A673 (cell line): ENCODE measurements at regions not wholly inside any gene's neighbourhood (a gene's known extent, or its start where the extent isn't known, plus 50 kb on each side); places are given as distances from the start of the nearest gene placed in this dataset.

Experiments
- BruUV-seq: library from RNA; stranded (reverse); fragments of 400-500 nt; replicated peaks from 2 replicates; lab custom pipeline; 2021; lab: Mats Ljungman, UMichigan
- CTCF ChIA-PET: fragments of 300-600 bp; sonication (Branson Sonifier 250); formaldehyde crosslinking; loops from one replicate; lab custom pipeline; 2022; ENCODE audit warnings: antibody characterized with exemption; lab: Charles Lee
- POLR2A ChIA-PET: fragments of 300-600 bp; sonication (Branson Sonifier 250); formaldehyde crosslinking; loops from one replicate; lab custom pipeline; 2022; ENCODE audit warnings: antibody characterized with exemption; ENCODE audit not compliant: low non-redundant PET; lab: Charles Lee
- DNase-seq: peaks from one replicate; pipeline ENCODE4 v3.0.0-alpha.2; 2015; ENCODE audit warnings: low spot score
- H3K27ac ChIP-seq: fragments of 200-600 bp; sonication (generic); 2 replicates; pipeline ENCODE4 v1.5.1; 2016; ENCODE audit warnings: mixed run types, low read depth, mild to moderate bottlenecking, mixed read lengths, antibody characterized with exemption, low read length; ENCODE audit not compliant: poor library complexity, severe bottlenecking
- H3K27me3 ChIP-seq: fragments of 200-600 bp; sonication (generic); replicated peaks from 2 replicates; pipeline ENCODE4 v1.6.1; 2017; ENCODE audit warnings: mixed run types, low read depth, mild to moderate bottlenecking, mixed read lengths, antibody characterized with exemption, low read length; ENCODE audit not compliant: insufficient read depth, poor library complexity
- H3K36me3 ChIP-seq: fragments of 200-600 bp; sonication (generic); 2 replicates; pipeline ENCODE4 v1.6.1; 2016; ENCODE audit warnings: mixed run types, mild to moderate bottlenecking, mixed read lengths, antibody characterized with exemption, low read length; ENCODE audit not compliant: insufficient read depth, poor library complexity, severe bottlenecking
- H3K4me1 ChIP-seq: fragments of 200-600 bp; sonication (generic); 2 replicates; pipeline ENCODE4 v1.6.1; 2017; ENCODE audit warnings: mixed run types, mild to moderate bottlenecking, mixed read lengths, antibody characterized with exemption, low read length; ENCODE audit not compliant: insufficient read depth, poor library complexity, severe bottlenecking
- H3K4me3 ChIP-seq: fragments of 200-600 bp; sonication (generic); 2 replicates; pipeline ENCODE4 v1.5.1; 2016; ENCODE audit warnings: low read depth, mixed run types, mild to moderate bottlenecking, mixed read lengths, low read length; ENCODE audit not compliant: poor library complexity, severe bottlenecking
- H3K9me3 ChIP-seq: fragments of 200-600 bp; sonication (generic); 2 replicates; pipeline ENCODE4 v1.6.1; 2016; ENCODE audit warnings: mixed run types, low read depth, mild to moderate bottlenecking, mixed read lengths, antibody characterized with exemption, low read length; ENCODE audit not compliant: poor library complexity, severe bottlenecking
- EZH2 ChIP-seq: fragments of 200-600 bp; sonication (generic); IDR thresholded peaks from 2 replicates; pipeline ENCODE4 v1.6.1; 2017; ENCODE audit warnings: borderline replicate concordance, low read depth, mild to moderate bottlenecking, mixed read lengths, antibody characterized with exemption, low read length; ENCODE audit not compliant: poor library complexity, severe bottlenecking
- intact Hi-C: fragments of 100-400 bp; cut with micrococcal nuclease; formaldehyde crosslinking; loops from one replicate; pipeline ENCODE4 v1.10.0; 2022; ENCODE audit not compliant: unreplicated experiment
- TF ChIP-seq, protein P1 (sequence below): fragments of 300-800, 200-600 bp; sonication (generic); conservative IDR thresholded peaks from 2 replicates; pipeline ENCODE4 v1.5.1; 2017; ENCODE audit warnings: low read depth, mild to moderate bottlenecking, antibody characterized with exemption, low read length, moderate library complexity, mixed read lengths

GRCh38 chr3:188975600-188976314 lies 196.0 kb upstream of the TPRG1 start:
- CTCF ChIA-PET = no interaction called here

GRCh38 chr3:188976407-188976806 lies 195.4 kb upstream of the TPRG1 start:
- no peaks in the 10 kb centered on the region for H3K36me3 ChIP-seq
- H3K4me3 ChIP-seq = no peak overlapping the region
- intact Hi-C loops = no loop called here
- no peak for TF ChIP-seq EZH2
- TF ChIP-seq, protein P1, sequence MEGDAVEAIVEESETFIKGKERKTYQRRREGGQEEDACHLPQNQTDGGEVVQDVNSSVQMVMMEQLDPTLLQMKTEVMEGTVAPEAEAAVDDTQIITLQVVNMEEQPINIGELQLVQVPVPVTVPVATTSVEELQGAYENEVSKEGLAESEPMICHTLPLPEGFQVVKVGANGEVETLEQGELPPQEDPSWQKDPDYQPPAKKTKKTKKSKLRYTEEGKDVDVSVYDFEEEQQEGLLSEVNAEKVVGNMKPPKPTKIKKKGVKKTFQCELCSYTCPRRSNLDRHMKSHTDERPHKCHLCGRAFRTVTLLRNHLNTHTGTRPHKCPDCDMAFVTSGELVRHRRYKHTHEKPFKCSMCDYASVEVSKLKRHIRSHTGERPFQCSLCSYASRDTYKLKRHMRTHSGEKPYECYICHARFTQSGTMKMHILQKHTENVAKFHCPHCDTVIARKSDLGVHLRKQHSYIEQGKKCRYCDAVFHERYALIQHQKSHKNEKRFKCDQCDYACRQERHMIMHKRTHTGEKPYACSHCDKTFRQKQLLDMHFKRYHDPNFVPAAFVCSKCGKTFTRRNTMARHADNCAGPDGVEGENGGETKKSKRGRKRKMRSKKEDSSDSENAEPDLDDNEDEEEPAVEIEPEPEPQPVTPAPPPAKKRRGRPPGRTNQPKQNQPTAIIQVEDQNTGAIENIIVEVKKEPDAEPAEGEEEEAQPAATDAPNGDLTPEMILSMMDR = no peak
- no peak for DNase-seq
- H3K4me1 ChIP-seq = no peaks in the 10 kb centered on the region
- BruUV-seq = no TSS peak
- no peak overlapping the region for H3K27ac ChIP-seq
- ChIA-PET CTCF (no interaction called here), POLR2A (no interaction called here)
- no peaks in the 10 kb centered on the region for H3K9me3 ChIP-seq
- H3K27me3 ChIP-seq = no peaks in the 10 kb centered on the region

More at GRCh38 chr3:188975600-188976314, 196.0 kb upstream of the TPRG1 start:
- no peak for DNase-seq
- no peaks in the 10 kb centered on the region for H3K27me3 ChIP-seq
- BruUV-seq = no TSS peak
- no peak for TF ChIP-seq EZH2
- TF ChIP-seq, protein P1 = no peak
- no peak overlapping the region for H3K4me3 ChIP-seq
- no peaks in the 10 kb centered on the region for H3K36me3 ChIP-seq
- H3K4me1 ChIP-seq = no peaks in the 10 kb centered on the region
- POLR2A ChIA-PET = no interaction called here
- intact Hi-C loops = no loop called here
- H3K9me3 ChIP-seq = no peaks in the 10 kb centered on the region
- H3K27ac ChIP-seq = no peak overlapping the region

- intact Hi-C loops = no loop called here
- ChIA-PET CTCF (no interaction called here), POLR2A (no interaction called here)
- Histone ChIP-seq H3K27me3 (no peaks in the 10 kb centered on the region), H3K4me1 (no peaks in the 10 kb centered on the region), H3K36me3 (no peaks in the 10 kb centered on the region), H3K9me3 (no peaks in the 10 kb centered on the region), H3K27ac (no peak overlapping the region), H3K4me3 (no peak overlapping the region)
- TF ChIP-seq EZH2 = no peak
- TF ChIP-seq, protein P1 = no peak
- no peak for DNase-seq
- BruUV-seq = no TSS peak
These were observed 193.2 kb upstream of the TPRG1 start for GRCh38 chr3:188978421-188979171.
